ENCODE measurements at regions not wholly inside any gene's neighbourhood (a gene's known extent, or its start where the extent isn't known, plus 50 kb on each side); places are given as distances from the start of the nearest gene placed in this dataset.

- H4K20me1 ChIP-seq = no peaks in the 10 kb centered on the region
- TF ChIP-seq Cebpa-rat (IDR thresholded peaks at IDR 0.05) = no peak
- H3K9ac ChIP-seq = no peak overlapping the region
- H3K4me1 ChIP-seq = peaks cover 30% of the 10 kb centered on the region
- no peak overlapping the region for H3K4me2 ChIP-seq
- H3K27me3 ChIP-seq = peaks cover 43% of the 10 kb centered on the region
- H3K9me3 ChIP-seq = no peaks in the 10 kb centered on the region
- no peaks in the 10 kb centered on the region for H3K36me3 ChIP-seq
- no peak overlapping the region for H3K4me3 ChIP-seq
- no peak overlapping the region for H3K27ac ChIP-seq
Observed at GRCh38 chr7:1326511-1326785, 93.8 kb downstream of the UNCX start.

GRCh38 chr7:1329261-1329660 is 96.6 kb downstream of the UNCX start:
- Histone ChIP-seq H4K20me1 (no peaks in the 10 kb centered on the region), H3K9ac (no peak overlapping the region), H3K27ac (no peak overlapping the region), H3K36me3 (no peaks in the 10 kb centered on the region), H3K9me3 (no peaks in the 10 kb centered on the region), H3K4me2 (0 out of 2 replicates have a peak overlapping the region, but pooled peaks have one; percentile 84), H3K27me3 (peaks cover 15% of the 10 kb centered on the region), H3K4me3 (no peak overlapping the region), H3K4me1 (peaks cover 39% of the 10 kb centered on the region)
- no peak for TF ChIP-seq Cebpa-rat (IDR thresholded peaks at IDR 0.05)

GRCh38 chr7:1329966-1330800 is 97.5 kb downstream of the UNCX start:
- Histone ChIP-seq H3K36me3 (no peaks in the 10 kb centered on the region), H3K4me2 (peak overlapping the region; percentile 84), H3K4me3 (no peak overlapping the region), H3K27me3 (peaks cover 6% of the 10 kb centered on the region), H3K27ac (peak overlapping the region; percentile 65; the same call in 1 of the 2 replicates), H4K20me1 (no peaks in the 10 kb centered on the region), H3K4me1 (peaks cover 46% of the 10 kb centered on the region), H3K9me3 (peaks cover 4% of the 10 kb centered on the region), H3K9ac (no peak overlapping the region)
- no peak for TF ChIP-seq Cebpa-rat (IDR thresholded peaks at IDR 0.05)

- peak overlapping the region; percentile 65; the same call in 1 of the 2 replicates for H3K27ac ChIP-seq
- no peaks in the 10 kb centered on the region for H3K36me3 ChIP-seq
- no peaks in the 10 kb centered on the region for H3K27me3 ChIP-seq
- no peak for TF ChIP-seq Cebpa-rat (IDR thresholded peaks at IDR 0.05)
- H3K4me2 ChIP-seq = peak overlapping the region; percentile 84
- peaks cover 46% of the 10 kb centered on the region for H3K4me1 ChIP-seq
- H3K9me3 ChIP-seq = peaks cover 11% of the 10 kb centered on the region
- H4K20me1 ChIP-seq = no peaks in the 10 kb centered on the region
- no peak overlapping the region for H3K4me3 ChIP-seq
- no peak overlapping the region for H3K9ac ChIP-seq
Observed at GRCh38 chr7:1330801-1331425, 98.2 kb downstream of the UNCX start.

GRCh38 chr7:1331561-1332467 is 99.1 kb downstream of the UNCX start:
- no peaks in the 10 kb centered on the region for H3K36me3 ChIP-seq
- peaks cover 20% of the 10 kb centered on the region for H3K9me3 ChIP-seq
- 0 out of 2 replicates have a peak overlapping the region, but pooled peaks have one; percentile 14 for H3K4me3 ChIP-seq
- H3K4me2 ChIP-seq = peak overlapping the region; percentile 84
- H3K27me3 ChIP-seq = no peaks in the 10 kb centered on the region
- H4K20me1 ChIP-seq = no peaks in the 10 kb centered on the region
- H3K9ac ChIP-seq = peak overlapping the region; percentile 8; the same call in 1 of the 2 replicates
- H3K27ac ChIP-seq = peak overlapping the region; percentile 71; the same call in 1 of the 2 replicates
- no peak for TF ChIP-seq Cebpa-rat (IDR thresholded peaks at IDR 0.05)
- H3K4me1 ChIP-seq = peaks cover 46% of the 10 kb centered on the region

GRCh38 chr7:1336509-1336908 is 103.8 kb downstream of the UNCX start:
- no peak overlapping the region for H3K27ac ChIP-seq
- H3K4me3 ChIP-seq = no peak overlapping the region
- H3K9ac ChIP-seq = no peak overlapping the region
- H3K9me3 ChIP-seq = peaks cover 37% of the 10 kb centered on the region
- H4K20me1 ChIP-seq = no peaks in the 10 kb centered on the region
- H3K27me3 ChIP-seq = no peaks in the 10 kb centered on the region
- H3K4me1 ChIP-seq = peaks cover 23% of the 10 kb centered on the region
- TF ChIP-seq Cebpa-rat (IDR thresholded peaks at IDR 0.05) = no peak
- H3K36me3 ChIP-seq = no peaks in the 10 kb centered on the region
- no peak overlapping the region for H3K4me2 ChIP-seq

GRCh38 chr7:1339611-1340010 is 106.9 kb downstream of the UNCX start:
- Histone ChIP-seq H3K36me3 (no peaks in the 10 kb centered on the region), H3K27ac (no peak overlapping the region), H3K27me3 (no peaks in the 10 kb centered on the region), H3K9me3 (peaks cover 36% of the 10 kb centered on the region), H3K4me2 (no peak overlapping the region), H4K20me1 (no peaks in the 10 kb centered on the region), H3K9ac (0 out of 2 replicates have a peak overlapping the region, but pooled peaks have one; percentile 29), H3K4me3 (no peak overlapping the region), H3K4me1 (peaks cover 4% of the 10 kb centered on the region)
- TF ChIP-seq Cebpa-rat (IDR thresholded peaks at IDR 0.05) = no peak

- Histone ChIP-seq H3K4me1 (no peaks in the 10 kb centered on the region; the same call in 1 of the 2 replicates), H3K4me2 (no peak overlapping the region), H3K27ac (no peak overlapping the region), H3K9me3 (peaks cover 34% of the 10 kb centered on the region), H3K27me3 (no peaks in the 10 kb centered on the region), H3K4me3 (no peak overlapping the region), H3K9ac (0 out of 2 replicates have a peak overlapping the region, but pooled peaks have one; percentile 29), H4K20me1 (no peaks in the 10 kb centered on the region), H3K36me3 (no peaks in the 10 kb centered on the region)
- no peak for TF ChIP-seq Cebpa-rat (IDR thresholded peaks at IDR 0.05)
Observed at GRCh38 chr7:1340031-1340430, 107.4 kb downstream of the UNCX start.

GRCh38 chr7:1340461-1341360 is 108.0 kb downstream of the UNCX start:
- peaks cover 28% of the 10 kb centered on the region for H3K9me3 ChIP-seq
- H3K4me2 ChIP-seq = no peak overlapping the region
- no peaks in the 10 kb centered on the region for H3K27me3 ChIP-seq
- no peaks in the 10 kb centered on the region for H3K36me3 ChIP-seq
- H3K4me3 ChIP-seq = no peak overlapping the region
- no peaks in the 10 kb centered on the region for H3K4me1 ChIP-seq
- TF ChIP-seq Cebpa-rat (IDR thresholded peaks at IDR 0.05) = no peak
- H4K20me1 ChIP-seq = no peaks in the 10 kb centered on the region
- no peak overlapping the region for H3K27ac ChIP-seq
- no peak overlapping the region for H3K9ac ChIP-seq
